Activated CD4-positive, alpha-beta T cell treated with anti-CD3 and anti-CD28 coated beads, Interleukin-2, Interleukin-4, amounts not matched to agents 100 ng/mL and 50 ng/mL, durations not matched to agents 16 hours and 8 hours (primary cell): ENCODE measurements at regions not wholly inside any gene's neighbourhood (a gene's known extent, or its start where the extent isn't known, plus 50 kb on each side); places are given as distances from the start of the nearest gene placed in this dataset.
"Not testable (repeated sequence)": the region's sequence is repeated elsewhere in the genome, so short reads cannot be mapped to it uniquely, and the experiment has no call there.

Source experiments
- DNase-seq: peaks from one replicate; pipeline ENCODE4 v3.0.0-alpha.2; 2020; ENCODE audit warnings: low spot score

DNA sequence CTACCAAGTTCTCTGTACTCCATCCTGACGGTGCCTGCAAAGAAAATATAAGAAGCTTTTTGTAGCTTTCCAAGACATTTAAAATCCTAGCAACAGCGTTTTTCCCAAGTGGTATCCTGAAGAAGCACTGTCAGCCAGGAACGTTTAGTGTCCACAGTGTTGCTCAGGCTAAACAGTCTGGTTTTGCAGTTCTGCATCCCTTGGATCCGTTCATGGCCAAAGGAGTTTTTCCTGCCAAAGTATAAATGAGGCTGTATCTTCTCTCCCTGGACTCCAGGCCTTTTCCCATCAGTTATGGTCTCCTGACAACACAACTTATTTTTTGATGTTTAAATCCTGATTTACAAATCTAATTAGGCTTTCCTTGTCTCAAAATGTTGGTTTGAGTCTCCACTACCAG, 925.8 kb downstream of the TLE1 start:
- DNase-seq: no peak

DNA sequence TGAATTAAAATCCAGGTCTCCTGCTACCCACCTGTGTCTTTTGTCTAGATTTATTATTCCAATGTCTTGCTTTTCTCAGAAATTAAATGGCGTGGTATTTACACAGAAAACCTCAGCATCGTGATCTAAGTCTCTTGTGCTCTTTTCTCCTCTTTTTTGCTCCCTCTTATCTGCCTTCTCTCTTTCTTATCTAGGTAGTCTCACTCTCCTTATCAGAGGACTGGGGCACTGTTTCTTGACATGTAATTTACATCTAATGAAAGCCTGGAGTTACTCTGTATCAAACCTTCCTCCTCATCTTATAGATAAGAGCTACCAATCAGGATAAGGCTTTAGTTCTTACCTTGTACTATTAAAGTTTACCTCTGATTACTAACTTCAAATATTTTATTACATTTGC, 933.8 kb downstream of the TLE1 start:
- DNase-seq: no peak

DNA sequence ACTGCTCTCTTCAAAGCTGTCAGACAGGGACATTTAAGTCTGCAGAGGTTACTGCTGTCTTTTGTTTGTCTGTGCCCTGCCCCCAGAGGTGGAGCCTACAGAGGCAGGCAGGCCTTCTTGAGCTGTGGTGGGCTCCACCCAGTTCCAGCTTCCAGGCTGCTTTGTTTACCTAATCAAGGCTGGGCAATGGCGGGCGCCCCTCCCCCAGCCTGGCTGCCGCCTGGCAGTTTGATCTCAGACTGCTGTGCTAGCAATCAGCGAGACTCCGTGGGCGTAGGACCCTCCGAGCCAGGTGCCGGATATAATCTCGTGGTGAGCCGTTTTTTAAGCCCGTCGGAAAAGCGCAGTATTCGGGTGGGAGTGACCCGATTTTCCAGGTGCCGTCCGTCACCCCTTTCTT, 942.3 kb downstream of the TLE1 start:
- not testable (repeated sequence) for DNase-seq

DNA sequence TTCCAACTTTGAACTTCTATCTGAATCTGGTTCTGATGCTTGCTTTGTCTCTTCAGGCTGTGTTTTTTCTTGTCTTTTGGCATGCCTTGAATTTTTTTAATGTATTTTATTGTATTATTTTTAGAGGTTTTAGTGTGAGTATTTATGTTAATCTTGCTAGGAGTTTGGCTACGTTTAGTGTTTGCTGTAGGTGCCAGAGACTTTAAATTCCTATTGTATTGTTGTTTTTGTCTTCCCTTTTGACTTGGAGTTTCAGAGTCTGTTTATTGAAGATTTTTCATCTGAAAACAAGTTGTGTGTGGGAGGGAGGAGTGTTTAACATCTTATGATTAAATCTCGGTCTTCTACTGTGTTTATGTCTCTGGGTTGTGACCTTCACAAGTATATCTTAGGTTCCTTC, 956.8 kb downstream of the TLE1 start:
- DNase-seq: no peak

DNA sequence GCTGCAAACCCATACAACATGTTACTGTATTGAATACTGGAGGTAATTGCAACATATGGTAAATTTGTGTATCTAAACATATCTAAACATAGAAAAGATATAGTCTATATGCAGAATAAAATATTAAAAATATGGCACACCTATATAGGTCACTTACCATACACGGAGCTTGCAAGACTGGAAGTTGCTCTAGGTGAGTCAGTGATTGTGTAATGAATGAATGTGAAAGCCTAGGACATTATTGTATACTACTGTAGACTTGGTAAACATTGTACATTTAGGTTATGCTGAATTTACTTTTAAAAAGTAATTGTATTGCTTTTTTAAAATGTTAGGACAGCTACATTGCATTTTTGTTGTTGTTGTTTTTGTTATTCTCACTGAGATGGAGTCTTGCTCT, 968.8 kb downstream of the TLE1 start:
- DNase-seq: no peak

DNA sequence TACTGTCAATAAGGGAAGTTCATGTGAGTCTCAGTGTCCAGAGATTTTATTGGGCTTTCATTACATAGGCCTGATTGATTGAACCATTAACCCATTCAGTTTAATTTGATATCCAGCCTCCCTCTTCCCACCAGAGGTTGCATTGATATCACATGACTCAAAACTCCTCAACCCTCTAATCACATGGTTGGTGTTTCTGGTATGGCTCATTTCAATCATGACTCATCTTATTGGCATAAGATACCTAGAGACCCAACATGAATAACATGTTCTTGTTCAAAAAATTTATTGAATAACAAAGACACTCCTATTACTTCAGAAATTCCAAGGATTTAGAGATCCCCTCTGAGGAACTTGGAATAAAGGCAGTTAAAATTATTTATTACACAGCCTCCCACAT, 982.2 kb downstream of the TLE1 start:
- DNase-seq: no peak

DNA sequence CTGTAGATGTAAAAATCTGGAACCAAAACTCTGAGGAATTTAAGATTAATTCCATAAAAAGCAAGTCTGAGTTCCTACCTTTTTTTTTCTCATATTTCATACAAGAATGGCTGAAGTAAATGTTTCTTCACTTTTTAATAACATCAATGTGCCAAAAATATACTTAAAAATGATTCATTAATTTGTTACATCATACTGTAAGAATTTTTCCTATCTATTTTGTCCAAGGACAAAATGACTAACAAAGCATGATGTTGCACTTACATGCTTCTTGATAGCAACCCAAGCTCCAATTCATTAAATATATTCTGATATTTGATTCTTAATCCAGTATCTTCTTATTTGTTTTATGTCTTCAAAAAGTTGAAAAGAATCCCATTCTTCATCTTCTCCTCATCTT, 988.3 kb downstream of the TLE1 start:
- DNase-seq: no peak

DNA sequence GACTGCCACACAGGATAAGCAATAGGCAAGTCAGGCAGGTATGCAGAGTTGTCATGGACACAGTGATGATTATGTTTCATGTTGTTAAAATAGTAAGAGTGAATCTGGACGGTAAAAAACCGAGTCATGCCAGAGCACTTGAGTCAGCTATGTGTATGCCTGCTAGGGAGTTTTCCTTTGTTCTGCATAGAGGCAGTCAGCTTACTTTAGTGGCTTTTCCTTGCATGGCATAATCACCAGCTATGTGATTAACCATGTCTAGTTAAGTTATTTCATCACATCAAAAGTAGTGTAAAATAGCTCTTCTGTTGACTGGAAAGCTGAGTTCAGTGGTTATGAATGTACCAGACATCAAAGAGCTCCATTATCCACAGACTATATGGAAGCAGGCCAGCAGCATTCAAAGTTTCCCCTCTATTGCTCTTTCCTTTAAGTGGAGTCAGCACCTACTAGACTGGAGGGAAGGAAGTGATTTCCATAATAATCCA, 989.8 kb downstream of the TLE1 start:
- DNase-seq: no peak

DNA sequence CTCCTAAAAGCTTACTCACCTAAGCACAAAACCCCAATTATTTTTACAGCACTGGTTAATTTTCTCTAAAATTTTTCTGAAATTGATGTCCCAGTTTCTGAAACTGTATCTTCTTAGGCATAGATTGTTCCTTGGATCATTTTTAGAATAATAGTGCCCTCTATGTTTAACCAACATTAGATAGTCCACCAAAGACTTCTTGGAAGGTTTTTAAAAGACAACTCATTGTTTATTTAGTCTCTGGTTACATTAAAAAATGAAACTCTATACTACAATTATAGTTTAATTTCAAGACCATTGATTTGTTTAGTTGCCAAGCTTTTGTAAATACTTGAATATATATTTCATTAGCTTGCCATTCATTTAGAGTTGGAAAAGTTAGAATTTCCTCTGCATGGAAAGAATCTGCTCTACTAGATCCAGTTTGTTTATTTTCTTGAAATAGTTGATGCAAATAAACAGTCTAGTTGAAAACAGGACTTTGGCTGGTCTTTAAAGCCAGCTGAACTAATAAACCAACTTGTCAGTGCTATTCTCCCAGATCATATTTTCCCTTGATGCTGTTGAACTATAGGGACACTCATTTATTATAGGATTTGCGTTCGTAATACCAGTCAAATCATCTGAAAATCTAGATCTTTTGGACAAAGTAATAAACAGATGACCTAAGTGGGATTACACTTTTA, 990.5 kb downstream of the TLE1 start:
- no peak for DNase-seq

DNA sequence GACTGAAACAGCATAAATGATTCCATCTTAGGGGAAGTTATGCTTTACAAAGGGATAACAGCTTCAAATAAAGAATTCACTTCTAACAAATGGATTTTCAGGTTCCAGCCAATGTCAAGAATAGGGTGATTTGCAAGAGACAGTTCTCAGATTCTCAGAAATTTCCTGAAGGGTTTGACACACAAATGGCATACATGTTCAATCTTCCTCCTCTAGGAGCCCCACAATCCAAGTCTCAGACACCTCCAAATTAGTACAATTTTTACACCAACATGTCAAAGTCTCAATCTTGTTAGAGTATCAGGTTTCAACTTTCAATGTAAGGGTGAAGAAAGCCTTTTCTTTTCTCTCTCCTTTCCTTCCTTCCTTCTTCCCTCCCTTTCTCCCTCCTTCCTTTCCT, 996.6 kb downstream of the TLE1 start:
- no peak for DNase-seq

DNA sequence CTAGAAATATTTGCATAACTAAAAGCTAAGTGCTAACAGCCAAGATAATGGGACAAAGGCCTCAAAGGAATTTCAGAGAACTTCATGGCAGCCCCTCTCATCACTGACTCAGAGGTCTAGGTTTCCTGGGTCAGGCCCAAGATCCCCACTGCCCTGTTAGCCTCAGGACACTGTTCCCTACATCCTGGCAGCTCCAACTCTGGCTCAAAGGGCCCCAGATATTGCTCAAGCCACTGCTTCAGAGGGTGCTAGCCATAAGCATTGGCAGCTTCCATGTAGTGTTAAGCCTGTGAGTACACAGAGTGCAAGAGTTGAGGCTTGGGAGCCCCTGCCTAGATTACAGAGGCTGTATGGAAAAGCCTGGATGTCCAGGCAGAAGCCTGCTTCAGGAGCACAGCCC, 998.1 kb downstream of the TLE1 start:
- DNase-seq: no peak

DNA sequence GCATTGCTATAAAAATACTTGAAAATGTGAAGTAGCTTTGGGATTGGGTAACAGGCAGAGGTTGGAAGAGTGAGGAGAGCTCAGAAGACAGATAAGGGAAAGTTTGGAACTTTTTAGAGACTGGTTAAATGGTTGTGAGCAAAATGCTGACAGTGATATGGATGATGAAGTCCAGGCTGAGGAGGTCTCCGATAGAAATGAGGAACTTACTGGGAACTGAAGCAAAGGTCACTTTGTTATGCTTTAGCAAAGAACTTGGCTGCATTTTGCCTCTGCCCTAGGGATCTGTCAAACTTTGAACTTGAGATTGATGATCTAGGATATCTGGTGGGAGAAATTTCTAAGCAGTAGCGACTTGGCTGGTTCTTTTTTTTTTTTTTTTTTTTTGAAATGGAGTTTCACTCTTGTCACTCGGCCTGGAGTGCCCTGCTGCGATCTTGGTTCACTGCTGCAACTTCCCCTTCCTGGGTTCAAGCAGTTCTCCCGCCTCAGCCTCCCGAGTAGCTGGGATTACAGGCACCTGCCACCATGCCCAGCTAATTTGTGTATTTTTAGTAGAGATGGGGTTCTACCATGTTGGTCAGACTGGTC, 998.9 kb downstream of the TLE1 start:
- DNase-seq: no peak

DNA sequence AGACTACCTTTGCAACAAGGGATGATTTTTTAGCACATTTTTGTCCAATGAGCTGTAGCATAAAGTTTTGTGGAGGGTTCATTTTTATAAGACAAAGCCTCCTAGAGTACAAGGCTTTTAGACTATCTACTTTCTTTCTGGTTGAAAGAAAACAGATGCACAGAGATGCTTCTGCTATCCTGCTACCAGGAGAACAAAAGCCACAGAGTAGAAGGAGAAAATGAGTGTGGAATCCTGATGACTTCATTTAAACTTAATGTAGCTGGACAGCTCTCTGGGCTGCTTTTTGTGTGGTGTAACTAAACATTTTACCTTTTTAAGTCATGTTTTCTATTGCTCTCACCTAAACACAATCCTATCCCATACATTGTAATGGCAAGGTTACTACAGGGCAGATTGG, 1009.4 kb downstream of the TLE1 start:
- no peak for DNase-seq

DNA sequence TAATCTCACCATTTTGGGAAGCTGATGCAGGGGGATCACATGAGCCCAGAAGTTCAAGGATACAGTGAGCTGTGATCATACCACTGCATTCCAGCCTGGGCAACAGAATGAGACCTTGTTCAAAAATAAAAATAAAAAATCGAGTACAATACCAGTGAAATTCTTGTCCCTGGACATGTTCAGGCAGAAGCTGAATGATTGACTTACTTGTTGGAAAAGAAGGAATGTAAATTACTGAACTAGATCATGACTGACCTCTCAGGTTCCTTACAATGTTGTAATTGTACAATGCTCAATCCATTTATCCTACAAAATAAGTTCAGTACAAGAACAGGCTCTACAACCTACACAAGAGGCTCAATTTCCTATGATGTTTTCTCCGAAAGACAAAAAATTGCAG, 1010.4 kb downstream of the TLE1 start:
- DNase-seq: no peak

DNA sequence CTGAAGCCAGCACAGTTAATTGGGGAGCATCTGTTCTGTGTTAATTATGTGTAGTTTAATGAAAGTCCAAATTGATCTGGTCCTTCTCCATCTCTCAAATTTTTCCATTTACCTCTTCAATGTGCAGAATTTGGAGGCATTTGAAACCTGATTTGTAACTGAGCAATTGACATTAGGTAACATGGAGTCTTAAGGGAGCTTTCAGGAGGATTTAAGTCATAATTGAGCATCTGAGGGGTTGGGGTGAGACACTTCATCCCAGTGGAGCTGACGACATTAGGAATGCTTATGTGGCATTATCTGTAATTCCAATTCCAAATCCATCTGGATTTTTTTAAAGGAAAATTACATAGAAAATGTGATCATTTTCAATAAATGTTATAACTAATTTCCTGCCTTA, 1015.9 kb downstream of the TLE1 start:
- DNase-seq: no peak

DNA sequence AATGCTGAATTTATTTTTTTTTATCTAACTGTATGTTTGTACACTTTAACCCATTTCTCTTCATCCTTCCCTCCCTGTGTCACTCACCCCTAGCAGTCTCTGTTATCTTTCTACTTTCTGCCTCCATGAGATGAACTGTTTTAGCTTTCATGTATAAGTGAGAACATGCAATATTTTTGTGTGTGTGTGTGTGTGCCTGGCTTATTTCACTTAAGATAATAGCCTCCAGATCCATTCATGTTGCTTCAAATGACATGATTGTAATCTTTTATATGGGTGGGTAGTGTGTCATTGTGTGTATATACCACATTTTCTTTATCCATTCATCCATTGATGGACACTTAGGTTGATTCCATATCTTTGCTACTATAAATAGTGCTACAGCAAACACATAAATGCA, 1023.9 kb downstream of the TLE1 start:
- DNase-seq: no peak

DNA sequence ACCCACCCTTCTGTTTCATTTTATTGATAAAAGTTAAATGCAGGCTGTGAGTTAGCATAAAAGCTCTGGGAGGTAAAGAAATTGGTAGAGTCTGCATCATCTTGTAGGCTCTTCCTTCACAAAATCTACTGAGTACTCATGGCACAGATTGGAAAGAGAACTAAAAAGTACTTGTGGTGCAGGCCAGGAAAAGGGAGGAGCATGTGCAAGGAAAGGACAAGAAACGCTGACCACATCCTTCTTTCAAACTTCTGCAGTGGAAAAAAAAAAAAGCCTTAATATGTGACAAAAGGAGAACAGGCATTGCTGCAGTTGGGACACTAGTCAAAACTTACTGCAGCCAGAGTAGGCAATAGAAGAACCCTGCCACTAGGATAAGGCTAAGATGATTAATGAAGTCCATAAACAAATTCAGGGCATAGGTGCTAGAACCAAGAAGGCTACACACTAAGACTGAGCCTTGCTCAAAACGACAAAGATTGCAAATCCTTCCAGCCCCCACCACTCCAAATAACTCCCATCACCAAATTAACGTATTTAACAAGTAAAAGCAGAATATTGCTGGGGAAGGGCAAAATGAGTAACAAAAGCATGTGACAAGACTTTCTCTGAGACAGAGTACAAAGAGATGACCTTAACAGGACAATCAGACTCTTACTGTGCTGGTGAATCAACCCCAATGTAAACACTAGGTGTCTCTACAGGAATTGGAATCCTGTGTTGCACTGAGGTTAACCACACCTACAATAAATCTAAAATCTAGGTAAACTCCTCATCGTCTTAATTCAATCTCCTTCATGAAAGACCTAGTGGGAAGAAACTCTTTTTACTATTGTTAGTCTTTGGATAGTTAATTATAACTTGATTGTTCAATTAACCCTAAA, 1024.8 kb downstream of the TLE1 start:
- no peak for DNase-seq

DNA sequence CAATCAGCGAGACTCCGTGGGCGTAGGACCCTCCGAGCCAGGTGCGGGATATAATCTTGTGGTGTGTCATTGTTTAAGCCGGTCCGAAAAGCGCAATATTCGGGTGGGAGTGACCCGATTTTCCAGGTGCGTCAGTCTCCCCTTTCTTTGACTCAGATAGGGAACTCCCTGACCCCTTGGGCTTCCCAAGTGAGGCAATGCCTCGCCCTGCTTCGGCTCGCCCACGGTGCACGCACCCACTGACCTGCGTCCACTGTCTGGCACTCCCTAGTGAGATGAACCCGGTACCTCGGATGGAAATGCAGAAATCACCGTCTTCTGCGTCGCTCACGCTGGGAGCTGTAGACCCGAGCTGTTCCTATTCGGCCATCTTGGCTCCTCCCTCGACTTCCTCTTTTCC, 1029.6 kb downstream of the TLE1 start:
- not testable (repeated sequence) for DNase-seq

DNA sequence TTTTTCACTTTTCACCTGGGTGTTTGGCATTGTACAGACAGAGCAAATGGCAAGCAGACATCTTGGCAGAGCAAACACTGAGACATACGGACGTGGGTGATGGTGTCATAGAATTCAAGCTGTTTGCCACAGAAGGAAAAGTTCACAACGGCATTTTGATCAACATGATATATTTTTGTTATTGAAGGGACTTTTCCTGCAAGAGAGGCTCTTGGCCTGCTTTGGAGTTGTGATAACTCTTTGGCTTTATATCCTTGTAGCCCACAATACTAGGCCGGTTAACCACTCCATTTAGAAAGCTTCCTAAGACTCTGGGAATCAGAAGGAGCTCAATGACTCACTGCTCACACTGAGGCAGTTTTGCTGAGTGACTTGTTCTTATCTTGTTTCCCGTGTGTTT, 1038.3 kb downstream of the TLE1 start:
- DNase-seq: no peak

DNA sequence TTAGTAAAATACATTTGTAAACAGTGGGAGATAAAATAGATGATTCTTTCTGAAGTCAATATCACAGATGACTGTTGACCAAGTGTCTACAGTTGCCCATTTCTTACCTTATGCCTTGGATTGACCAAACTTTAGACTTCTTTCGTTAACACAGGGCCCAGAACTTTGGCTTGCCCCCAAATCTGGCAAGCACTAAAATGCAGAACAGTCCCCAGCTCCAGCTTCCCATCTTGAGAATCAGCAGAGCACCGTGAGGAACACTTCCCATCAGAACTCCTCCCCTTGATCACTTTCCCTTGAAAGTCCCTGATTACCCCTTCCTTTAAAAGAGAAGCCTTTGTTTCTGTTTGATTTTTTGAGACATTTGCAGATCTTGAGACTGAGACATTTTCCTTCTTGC, 1039.9 kb downstream of the TLE1 start:
- DNase-seq: no peak

DNA sequence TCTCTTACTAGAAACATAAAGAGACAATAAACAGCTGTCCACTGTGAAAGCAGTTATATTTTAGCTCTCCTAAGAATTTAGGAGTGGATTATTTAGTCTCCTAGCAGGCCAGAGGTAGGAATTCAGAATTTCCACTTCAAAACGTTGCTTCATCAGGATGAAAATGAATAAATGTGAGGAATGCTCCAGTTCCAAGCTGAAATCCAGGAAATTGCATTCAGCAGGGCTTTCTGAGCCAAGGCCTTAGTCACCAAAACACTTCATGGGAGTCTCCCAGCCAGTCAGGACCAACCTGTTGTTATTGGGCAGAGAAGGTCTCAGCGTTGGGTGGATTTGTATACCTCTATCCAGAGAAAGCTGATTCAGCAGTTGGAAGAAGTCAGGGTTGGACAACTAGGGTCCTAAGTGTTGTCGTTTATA, 1040.3 kb downstream of the TLE1 start:
- no peak for DNase-seq

DNA sequence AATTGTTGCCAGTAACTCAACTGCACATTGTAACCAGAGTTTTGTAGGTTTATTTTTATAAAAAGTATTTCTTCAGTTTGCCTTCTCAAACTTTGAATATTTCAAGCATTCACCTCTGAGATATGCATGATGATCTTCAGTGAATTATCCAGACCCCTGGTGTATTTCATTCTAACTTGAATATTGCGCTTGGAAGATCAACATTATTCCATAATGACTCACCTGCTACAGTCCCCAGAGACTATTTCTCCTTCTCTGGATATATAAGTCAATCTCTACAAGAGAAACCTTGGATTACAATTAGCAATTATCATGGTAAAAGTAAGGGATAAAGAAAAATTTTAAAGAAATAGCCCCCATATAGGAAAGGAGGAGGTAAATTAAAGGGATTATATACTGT, 1041.0 kb downstream of the TLE1 start:
- DNase-seq: no peak

DNA sequence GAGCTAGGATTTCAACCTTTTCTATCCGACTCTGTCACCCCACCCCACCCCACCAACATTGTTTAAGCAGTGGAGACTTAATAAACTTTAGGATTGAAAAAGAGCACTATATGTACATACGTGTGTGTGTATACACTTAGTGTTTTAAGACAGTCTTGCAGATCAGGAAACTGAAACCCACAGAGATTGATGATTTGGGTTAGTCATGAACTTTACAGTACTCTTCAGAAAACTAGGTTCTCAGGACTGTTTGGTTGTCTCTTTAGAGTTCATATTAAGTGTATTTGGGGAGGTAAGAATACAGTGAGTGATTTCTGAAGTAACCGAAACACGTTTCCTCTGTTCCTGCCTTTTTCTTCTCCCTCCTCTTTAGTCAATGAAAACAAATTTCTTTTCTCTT, 1043.1 kb downstream of the TLE1 start:
- DNase-seq: no peak
